ENCODE measurements at regions not wholly inside any gene's neighbourhood (a gene's known extent, or its start where the extent isn't known, plus 50 kb on each side); places are given as distances from the start of the nearest gene placed in this dataset.

- no peak for DNase-seq
Observed at GRCh38 chr1:113219828-113220227, 146.8 kb downstream of the LRIG2 start.

- no peak for DNase-seq
Observed at GRCh38 chr1:113223040-113223439, 150.0 kb downstream of the LRIG2 start.

- DNase-seq = no peak
Observed at GRCh38 chr1:113223546-113223945, 150.5 kb downstream of the LRIG2 start.

GRCh38 chr1:113226148-113226547 lies 153.2 kb downstream of the LRIG2 start:
- no peak for DNase-seq

GRCh38 chr1:113231866-113232265 lies 158.4 kb upstream of the MAGI3 start:
- DNase-seq = no peak

GRCh38 chr1:113233441-113233840 lies 156.9 kb upstream of the MAGI3 start:
- no peak for DNase-seq

GRCh38 chr1:113241237-113241636 lies 149.1 kb upstream of the MAGI3 start:
- no peak for DNase-seq

- DNase-seq = peak; percentile 14
Observed at GRCh38 chr1:113242481-113242880, 147.8 kb upstream of the MAGI3 start.

- no peak for DNase-seq
Observed at GRCh38 chr1:113243529-113243928, 146.8 kb upstream of the MAGI3 start.

- peak; percentile 18 for DNase-seq
Observed at GRCh38 chr1:113244112-113244820, 146.0 kb upstream of the MAGI3 start.

GRCh38 chr1:113245252-113245651 lies 145.1 kb upstream of the MAGI3 start:
- DNase-seq = no peak

GRCh38 chr1:113246929-113247328 lies 143.4 kb upstream of the MAGI3 start:
- no peak for DNase-seq

- DNase-seq = no peak
Observed at GRCh38 chr1:113247355-113247754, 143.0 kb upstream of the MAGI3 start.

- no peak for DNase-seq
Observed at GRCh38 chr1:113247782-113248181, 142.5 kb upstream of the MAGI3 start.

- DNase-seq = no peak
Observed at GRCh38 chr1:113248494-113248893, 141.8 kb upstream of the MAGI3 start.

GRCh38 chr1:113250161-113250560 lies 140.2 kb upstream of the MAGI3 start:
- no peak for DNase-seq

GRCh38 chr1:113252166-113252565 lies 138.1 kb upstream of the MAGI3 start:
- DNase-seq = no peak

GRCh38 chr1:113253187-113253586 lies 137.1 kb upstream of the MAGI3 start:
- DNase-seq = no peak

GRCh38 chr1:113253590-113253989 lies 136.7 kb upstream of the MAGI3 start:
- DNase-seq = no peak

GRCh38 chr1:113255038-113255719 lies 135.1 kb upstream of the MAGI3 start:
- DNase-seq = no peak

GRCh38 chr1:113255720-113256347 lies 134.5 kb upstream of the MAGI3 start:
- no peak for DNase-seq

GRCh38 chr1:113256348-113256729 lies 134.0 kb upstream of the MAGI3 start:
- DNase-seq = no peak

GRCh38 chr1:113259988-113260387 lies 130.3 kb upstream of the MAGI3 start:
- no peak for DNase-seq

GRCh38 chr1:113265196-113265595 lies 125.1 kb upstream of the MAGI3 start:
- no peak for DNase-seq

All from OCI-M1 (cell line).